CD4-positive, CD25-positive, alpha-beta regulatory T cell (primary cell): ENCODE measurements at regions not wholly inside any gene's neighbourhood (a gene's known extent, or its start where the extent isn't known, plus 50 kb on each side); places are given as distances from the start of the nearest gene placed in this dataset.

Source experiments
- ATAC-seq, 2 donors: fragments of 150-1000 bp; cut with Tn5 transposase; one replicate each; pipeline ENCODE4 v1.10.0; 2021; ENCODE audit warnings: low read depth in 2 of 2, moderate number of reproducible peaks in 2 of 2, moderate library complexity in 1 of 2
- DNase-seq, 3 donors: peaks; one replicate each; pipeline versions ENCODE4 v3.0.0 to v3.0.0-alpha.2; 2012 to 2022; ENCODE audit warnings: mixed read lengths in 1 of 3
- H3K27ac ChIP-seq: one replicate; pipeline ENCODE4 v1.7.0; 2013; ENCODE audit warnings: mild to moderate bottlenecking, low read length; ENCODE audit not compliant: insufficient read depth, poor library complexity, severe bottlenecking
- H3K27me3 ChIP-seq: one replicate; pipeline ENCODE4 v1.7.0; 2013; ENCODE audit warnings: low read length; ENCODE audit not compliant: control insufficient read depth, insufficient read depth
- H3K36me3 ChIP-seq: one replicate; pipeline ENCODE4 v1.7.0; 2013; ENCODE audit warnings: mild to moderate bottlenecking, low read length, moderate library complexity; ENCODE audit not compliant: control insufficient read depth, insufficient read depth
- H3K4me1 ChIP-seq: 2 replicates; pipeline ENCODE4 v1.7.0; 2013; ENCODE audit warnings: mild to moderate bottlenecking, low read length; ENCODE audit not compliant: insufficient read depth, control insufficient read depth, poor library complexity, severe bottlenecking
- H3K4me3 ChIP-seq: one replicate; pipeline ENCODE4 v1.7.0; 2013; ENCODE audit warnings: low read depth, mild to moderate bottlenecking, low read length, moderate library complexity
- H3K9me3 ChIP-seq, 2 experiments: 1 replicate in 1 of 2; 2 replicates in 1 of 2; pipeline ENCODE4 v1.7.0; 2013; ENCODE audit warnings: low read length in 2 of 2, mild to moderate bottlenecking in 1 of 2, moderate library complexity in 1 of 2; ENCODE audit not compliant: control insufficient read depth in 2 of 2
- H3K27ac Mint-ChIP-seq, 3 donors: one replicate each; pipeline ENCODE4 v1.8.0; 2020 to 2022; ENCODE audit warnings: mild to moderate bottlenecking in 3 of 3, mixed read lengths in 3 of 3, moderate library complexity in 2 of 3
- H3K27me3 Mint-ChIP-seq: one replicate; pipeline ENCODE4 v1.8.0; 2022; ENCODE audit warnings: mild to moderate bottlenecking, mixed read lengths
- H3K36me3 Mint-ChIP-seq: one replicate; pipeline ENCODE4 v1.8.0; 2020; ENCODE audit warnings: mixed read lengths
- H3K4me1 Mint-ChIP-seq, 4 donors: one replicate each; pipeline ENCODE4 v1.8.0; 2020 to 2022; ENCODE audit warnings: mixed read lengths in 4 of 4, mild to moderate bottlenecking in 1 of 4
- H3K4me3 Mint-ChIP-seq, 4 donors: one replicate each; pipeline ENCODE4 v1.8.0; 2020 to 2022; ENCODE audit warnings: mild to moderate bottlenecking in 4 of 4, mixed read lengths in 4 of 4, moderate library complexity in 3 of 4
- H3K9me3 Mint-ChIP-seq, 7 donors: one replicate each; pipeline ENCODE4 v1.8.0; 2020 to 2022; ENCODE audit warnings: mixed read lengths in 7 of 7, mild to moderate bottlenecking in 3 of 7, moderate library complexity in 2 of 7

DNA sequence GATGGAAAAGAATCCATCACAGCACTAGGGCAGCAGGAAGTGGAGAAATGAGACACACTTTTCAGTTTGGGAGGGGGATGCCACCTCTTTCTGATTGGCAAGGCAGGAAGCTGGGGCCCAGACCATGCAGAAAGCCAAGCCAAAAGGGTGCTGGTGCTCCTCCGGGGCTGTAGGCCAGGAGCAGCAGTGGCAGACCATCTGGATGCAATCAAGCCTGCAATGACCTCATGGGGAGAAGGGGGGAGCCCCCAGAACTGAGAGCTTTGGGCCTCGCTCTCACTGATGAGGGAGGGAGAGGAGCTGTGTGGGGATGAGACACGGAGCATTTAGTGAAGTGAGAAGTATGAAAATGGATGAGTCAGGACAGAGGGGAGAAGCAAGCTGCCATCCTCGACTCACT is 141.3 kb upstream of the NALF2 start:
- Histone ChIP-seq H3K27ac (no peak overlapping the region), H3K36me3 (no peaks in the 10 kb centered on the region), H3K4me1 (no peaks in the 10 kb centered on the region), H3K4me3 (no peak overlapping the region), H3K9me3 (no peaks in the 10 kb centered on the region), H3K27me3 (no peaks in the 10 kb centered on the region)
- ATAC-seq = no peak
- Mint-ChIP-seq H3K27me3 (no peaks in the 10 kb centered on the region), H3K27ac (no peak overlapping the region), H3K4me1 (no peaks in the 10 kb centered on the region), H3K36me3 (no peaks in the 10 kb centered on the region), H3K4me3 (no peak overlapping the region), H3K9me3 (peaks cover 0 to 6% (median 0%) of the 10 kb centered on the region in 7 donors)
- DNase-seq = no peak

DNA sequence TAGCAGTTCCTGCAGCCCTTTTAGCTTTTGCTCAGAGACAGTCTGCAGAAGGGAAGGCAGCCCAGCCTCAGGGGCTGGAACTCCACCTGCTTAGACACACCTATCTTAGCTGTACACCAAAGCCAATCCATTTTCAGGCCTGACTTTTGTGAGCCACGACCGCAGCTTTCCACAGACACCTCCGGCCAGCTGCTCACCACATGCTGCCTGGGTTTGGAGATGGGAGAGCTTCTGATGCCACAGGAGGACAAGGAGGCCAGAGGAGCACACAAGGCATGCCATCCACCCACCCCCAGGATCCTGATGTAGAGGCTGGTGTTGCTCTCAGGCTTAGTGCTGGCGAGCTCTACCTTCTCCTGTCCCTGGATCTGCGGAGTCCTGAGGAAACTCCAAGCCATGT is 141.8 kb upstream of the NALF2 start:
- H3K36me3 ChIP-seq = no peaks in the 10 kb centered on the region
- Mint-ChIP-seq H3K4me3 (no peak overlapping the region), H3K36me3 (no peaks in the 10 kb centered on the region), H3K27ac (no peak overlapping the region), H3K27me3 (no peaks in the 10 kb centered on the region), H3K9me3 (peaks cover 0 to 4% (median 0%) of the 10 kb centered on the region in 7 donors), H3K4me1 (no peaks in the 10 kb centered on the region)
- H3K27me3 ChIP-seq = no peaks in the 10 kb centered on the region
- H3K9me3 ChIP-seq = no peaks in the 10 kb centered on the region
- DNase-seq (no peak), ATAC-seq (no peak)
- no peak overlapping the region for H3K27ac ChIP-seq
- no peaks in the 10 kb centered on the region for H3K4me1 ChIP-seq
- no peak overlapping the region for H3K4me3 ChIP-seq

DNA sequence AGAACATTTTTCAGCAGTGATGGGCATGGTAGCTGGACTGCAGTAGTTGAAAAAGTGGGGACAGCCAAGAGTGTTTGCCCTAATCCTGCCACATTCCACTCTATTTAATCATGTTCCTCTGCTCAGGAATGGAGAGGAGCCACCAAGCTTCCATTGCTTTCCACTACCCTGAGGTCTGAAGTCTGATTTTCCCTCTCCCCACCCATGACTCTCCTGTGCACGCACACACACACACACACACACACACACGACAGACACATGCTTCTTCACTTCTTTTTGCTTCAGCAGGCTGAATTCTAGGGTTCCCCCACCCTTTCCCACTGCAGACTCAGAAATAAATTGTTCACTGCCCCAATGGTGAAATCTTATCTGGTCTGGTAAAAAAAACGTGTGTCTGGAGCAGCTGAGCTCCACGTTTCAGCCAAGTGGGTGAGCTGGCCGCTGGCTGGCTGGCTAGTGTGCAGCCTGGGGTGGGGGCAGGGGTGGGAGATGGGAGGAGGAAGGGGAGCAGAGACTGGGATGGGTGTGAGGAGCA is 142.7 kb upstream of the NALF2 start:
- no peak overlapping the region for H3K27ac Mint-ChIP-seq
- H3K36me3 ChIP-seq = no peaks in the 10 kb centered on the region
- no peaks in the 10 kb centered on the region for H3K9me3 ChIP-seq
- no peaks in the 10 kb centered on the region for H3K27me3 Mint-ChIP-seq
- no peak overlapping the region for H3K4me3 ChIP-seq
- DNase-seq (no peak), ATAC-seq (no peak)
- no peaks in the 10 kb centered on the region for H3K36me3 Mint-ChIP-seq
- H3K4me1 ChIP-seq = no peaks in the 10 kb centered on the region
- no peak overlapping the region for H3K4me3 Mint-ChIP-seq
- H3K4me1 Mint-ChIP-seq = no peaks in the 10 kb centered on the region
- H3K9me3 Mint-ChIP-seq = peaks cover 0 to 3% (median 0%) of the 10 kb centered on the region in 7 donors
- H3K27ac ChIP-seq = no peak overlapping the region
- H3K27me3 ChIP-seq = no peaks in the 10 kb centered on the region

DNA sequence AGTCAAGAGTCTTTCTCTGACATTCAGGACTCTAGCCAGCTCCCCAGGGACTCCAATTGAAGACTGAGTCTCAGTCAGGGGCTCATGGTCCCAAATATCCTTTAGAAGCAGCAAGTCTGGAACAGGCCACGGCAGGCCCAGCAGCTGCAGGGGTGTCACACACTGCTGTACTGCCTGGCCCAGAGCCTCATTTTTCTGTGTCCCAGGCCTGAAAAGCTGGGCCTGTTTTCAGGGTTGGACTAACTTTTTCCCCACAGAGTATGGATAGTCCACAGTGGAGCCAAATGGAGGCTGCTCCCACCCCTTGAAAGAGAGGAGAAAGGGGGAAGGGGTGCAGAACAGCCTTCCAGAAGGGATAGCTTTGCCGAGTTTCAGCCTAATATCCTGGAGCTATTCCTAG is 146.8 kb upstream of the NALF2 start:
- no peaks in the 10 kb centered on the region for H3K36me3 Mint-ChIP-seq
- DNase-seq = no peak

DNA sequence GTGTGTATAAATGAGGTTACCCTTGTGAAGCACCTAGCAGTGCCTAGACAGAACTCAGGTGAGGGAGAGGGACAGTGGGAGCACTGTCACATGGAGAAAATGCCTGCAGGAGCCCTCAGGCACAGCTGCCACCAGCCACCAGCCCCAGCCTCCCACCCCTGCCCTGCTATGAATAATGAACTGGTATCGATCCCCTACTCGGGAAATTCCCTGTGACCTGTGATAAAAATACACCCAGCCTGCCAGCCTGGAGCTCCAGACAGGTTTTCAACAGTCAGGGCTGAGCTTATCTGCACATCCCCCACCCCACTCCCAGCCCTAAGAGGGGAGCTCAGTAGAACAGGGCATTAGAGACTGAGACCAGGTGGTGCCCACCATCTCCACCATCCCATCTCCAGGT is 159.6 kb upstream of the PJA1 start:
- DNase-seq (no peak), ATAC-seq (no peak)
- H3K27ac Mint-ChIP-seq = no peak overlapping the region
- H3K4me1 Mint-ChIP-seq = no peaks in the 10 kb centered on the region
- no peaks in the 10 kb centered on the region for H3K36me3 Mint-ChIP-seq
- Histone ChIP-seq H3K27me3 (no peaks in the 10 kb centered on the region), H3K4me3 (no peak overlapping the region), H3K9me3 (no peaks in the 10 kb centered on the region), H3K4me1 (no peaks in the 10 kb centered on the region), H3K27ac (no peak overlapping the region), H3K36me3 (no peaks in the 10 kb centered on the region)
- H3K4me3 Mint-ChIP-seq = no peak overlapping the region
- H3K27me3 Mint-ChIP-seq = no peaks in the 10 kb centered on the region
- H3K9me3 Mint-ChIP-seq = no peaks in the 10 kb centered on the region

More for the DNA sequence above, 146.8 kb upstream of the NALF2 start:
- H3K9me3 ChIP-seq = no peaks in the 10 kb centered on the region
- peaks cover 5% of the 10 kb centered on the region for H3K27me3 Mint-ChIP-seq
- no peak overlapping the region for H3K27ac ChIP-seq
- no peaks in the 10 kb centered on the region for H3K27me3 ChIP-seq
- H3K4me3 ChIP-seq = no peak overlapping the region
- no peaks in the 10 kb centered on the region for H3K4me1 Mint-ChIP-seq
- no peaks in the 10 kb centered on the region for H3K4me1 ChIP-seq
- no peak overlapping the region for H3K27ac Mint-ChIP-seq
- H3K9me3 Mint-ChIP-seq = peaks cover 0 to 12% (median 3%) of the 10 kb centered on the region in 7 donors
- no peak for ATAC-seq
- no peaks in the 10 kb centered on the region for H3K36me3 ChIP-seq
- H3K4me3 Mint-ChIP-seq = no peak overlapping the region

DNA sequence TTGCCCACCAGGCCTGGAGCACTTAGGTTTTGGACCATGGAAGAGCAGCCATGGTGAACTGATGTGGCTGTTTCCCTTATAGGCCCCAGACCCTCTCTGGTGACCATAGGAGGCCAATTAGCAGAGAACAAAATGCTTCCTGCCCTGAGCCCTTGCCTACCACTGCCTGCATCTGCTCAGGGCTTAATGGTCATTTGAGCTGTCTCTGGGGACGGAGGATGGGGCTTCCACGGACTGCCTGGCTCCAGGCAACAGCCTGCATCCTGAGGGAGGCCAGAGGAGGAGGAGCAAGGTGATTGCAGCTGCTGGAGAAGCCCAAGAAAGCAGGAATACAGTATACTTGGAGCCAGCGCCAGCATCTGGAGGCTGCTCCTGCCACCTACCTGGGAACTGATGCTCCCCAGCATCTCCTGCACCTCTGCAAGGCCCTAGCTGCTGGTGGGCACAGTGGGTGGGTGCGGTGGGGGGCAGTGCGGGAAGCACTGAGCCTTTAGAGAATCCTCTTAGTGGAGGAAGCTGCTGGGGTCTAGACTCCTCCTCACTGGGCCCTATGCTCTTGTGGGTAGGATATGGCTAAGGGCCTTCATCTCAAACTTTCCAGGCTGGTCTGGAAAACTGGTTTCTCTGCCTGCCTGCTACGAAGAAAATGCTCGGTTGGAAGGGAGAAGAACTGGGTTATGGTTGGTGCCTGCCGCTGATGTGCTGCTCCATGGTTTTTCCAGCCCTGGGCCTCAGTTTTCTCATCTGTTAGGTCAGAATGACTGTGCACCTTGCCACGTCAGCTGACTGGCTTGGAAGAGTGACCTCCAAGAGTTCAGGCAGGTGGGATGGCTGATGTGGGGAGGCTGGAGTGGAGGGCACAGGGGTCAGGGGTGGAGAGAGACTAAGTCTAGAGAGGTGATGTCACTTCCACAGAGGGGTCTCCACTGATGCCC is 158.8 kb upstream of the PJA1 start:
- H3K27me3 ChIP-seq = no peaks in the 10 kb centered on the region
- no peaks in the 10 kb centered on the region for H3K27me3 Mint-ChIP-seq
- H3K27ac ChIP-seq = no peak overlapping the region
- no peaks in the 10 kb centered on the region for H3K36me3 ChIP-seq
- no peaks in the 10 kb centered on the region for H3K4me1 ChIP-seq
- no peaks in the 10 kb centered on the region for H3K9me3 Mint-ChIP-seq
- no peak for DNase-seq
- no peak overlapping the region for H3K4me3 Mint-ChIP-seq
- no peaks in the 10 kb centered on the region for H3K9me3 ChIP-seq
- no peaks in the 10 kb centered on the region for H3K4me1 Mint-ChIP-seq
- H3K27ac Mint-ChIP-seq = no peak overlapping the region
- H3K36me3 Mint-ChIP-seq = no peaks in the 10 kb centered on the region
- ATAC-seq = no peak
- no peak overlapping the region for H3K4me3 ChIP-seq

DNA sequence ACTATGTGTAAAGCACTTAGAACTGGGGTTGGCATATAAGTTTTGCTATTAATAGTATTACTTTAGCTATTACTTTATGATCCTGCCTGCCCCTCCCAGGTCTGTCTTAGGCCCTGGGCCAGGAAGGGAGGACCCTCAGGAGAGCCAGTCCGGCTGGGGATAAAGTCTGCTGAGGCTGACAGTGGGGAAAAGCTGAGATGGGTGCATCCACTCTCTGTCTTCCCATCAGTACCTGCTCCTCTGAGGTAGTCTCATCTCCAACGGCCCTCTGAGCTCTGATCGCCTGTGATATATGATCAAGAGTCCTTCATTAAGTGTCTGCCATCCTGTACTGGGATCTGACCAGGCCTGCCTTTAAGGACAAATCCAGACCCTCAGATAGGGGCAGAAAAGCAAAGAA is 156.5 kb upstream of the PJA1 start:
- H3K36me3 ChIP-seq = no peaks in the 10 kb centered on the region
- Mint-ChIP-seq H3K27ac (no peak overlapping the region), H3K36me3 (no peaks in the 10 kb centered on the region), H3K4me3 (no peak overlapping the region), H3K4me1 (no peaks in the 10 kb centered on the region), H3K27me3 (no peaks in the 10 kb centered on the region), H3K9me3 (no peaks in the 10 kb centered on the region)
- no peak overlapping the region for H3K27ac ChIP-seq
- H3K4me3 ChIP-seq = no peak overlapping the region
- ATAC-seq = no peak
- H3K9me3 ChIP-seq = no peaks in the 10 kb centered on the region
- H3K27me3 ChIP-seq = no peaks in the 10 kb centered on the region
- no peak for DNase-seq
- no peaks in the 10 kb centered on the region for H3K4me1 ChIP-seq
